ENCODE measurements at regions not wholly inside any gene's neighbourhood (a gene's known extent, or its start where the extent isn't known, plus 50 kb on each side); places are given as distances from the start of the nearest gene placed in this dataset.
"Not testable (repeated sequence)": the region's sequence is repeated elsewhere in the genome, so short reads cannot be mapped to it uniquely, and the experiment has no call there.

- ATAC-seq (no peak), DNase-seq (ENCODE audit: low spot score in 2 of 2) (no peak)
- Mint-ChIP-seq H3K27ac (no peak overlapping the region), H3K36me3 (peaks cover 4 to 7% of the 10 kb centered on the region in 2 donors), H3K9me3 (peaks cover 13 to 19% of the 10 kb centered on the region in 2 donors)
These were observed 1124.2 kb downstream of the NAALADL2 start for GRCh38 chr3:175983379-175983778.

- ATAC-seq (no peak), DNase-seq (ENCODE audit: low spot score in 2 of 2) (no peak)
- Mint-ChIP-seq H3K36me3 (peaks cover 0 to 5% of the 10 kb centered on the region in 2 donors), H3K9me3 (peaks cover 8 to 13% of the 10 kb centered on the region in 2 donors), H3K27ac (no peak overlapping the region)
These were observed 1121.5 kb downstream of the NAALADL2 start for GRCh38 chr3:175980486-175981090.

- DNase-seq (ENCODE audit: low spot score in 2 of 2) (no peak), ATAC-seq (no peak)
- Mint-ChIP-seq H3K36me3 (peaks cover 0 to 5% of the 10 kb centered on the region in 2 donors), H3K27ac (no peak overlapping the region), H3K9me3 (peaks cover 8 to 13% of the 10 kb centered on the region in 2 donors)
These were observed 1119.0 kb downstream of the NAALADL2 start for GRCh38 chr3:175977968-175978752.

GRCh38 chr3:175969456-175969855 lies 1110.3 kb downstream of the NAALADL2 start:
- Mint-ChIP-seq H3K9me3 (peaks cover 21 to 37% of the 10 kb centered on the region in 2 donors), H3K27ac (no peak overlapping the region), H3K36me3 (peaks cover 0 to 18% of the 10 kb centered on the region in 2 donors)
- DNase-seq (ENCODE audit: low spot score in 2 of 2) (no peak), ATAC-seq (no peak)

- ATAC-seq = no peak
- peaks cover 20 to 32% of the 10 kb centered on the region in 2 donors for H3K9me3 Mint-ChIP-seq
- H3K27ac Mint-ChIP-seq = no peak overlapping the region
- peaks cover 0 to 18% of the 10 kb centered on the region in 2 donors for H3K36me3 Mint-ChIP-seq
- no peak for DNase-seq (ENCODE audit: low spot score in 2 of 2)
These were observed 1105.9 kb downstream of the NAALADL2 start for GRCh38 chr3:175965036-175965435.

- no peak overlapping the region for H3K27ac Mint-ChIP-seq
- no peaks in the 10 kb centered on the region for H3K36me3 Mint-ChIP-seq
- H3K9me3 Mint-ChIP-seq = peaks cover 13 to 22% of the 10 kb centered on the region in 2 donors
- ATAC-seq (no peak), DNase-seq (ENCODE audit: low spot score in 2 of 2) (no peak)
These were observed 1098.3 kb downstream of the NAALADL2 start for GRCh38 chr3:175957427-175957826.

- no peak overlapping the region for H3K27ac Mint-ChIP-seq
- DNase-seq (ENCODE audit: low spot score in 2 of 2) (no peak), ATAC-seq (no peak)
- H3K36me3 Mint-ChIP-seq = no peaks in the 10 kb centered on the region
- H3K9me3 Mint-ChIP-seq = peaks cover 13 to 22% of the 10 kb centered on the region in 2 donors
These were observed 1097.8 kb downstream of the NAALADL2 start for GRCh38 chr3:175956964-175957363.

GRCh38 chr3:175951047-175951694 lies 1092.0 kb downstream of the NAALADL2 start:
- DNase-seq (ENCODE audit: low spot score in 2 of 2) = no peak
- Mint-ChIP-seq H3K9me3 (peaks cover 20 to 30% of the 10 kb centered on the region in 2 donors), H3K36me3 (no peaks in the 10 kb centered on the region), H3K27ac (no peak overlapping the region)
- ATAC-seq = no peak

- Mint-ChIP-seq H3K27ac (no peak overlapping the region), H3K9me3 (peaks cover 19 to 37% of the 10 kb centered on the region in 2 donors), H3K36me3 (no peaks in the 10 kb centered on the region)
- DNase-seq (ENCODE audit: low spot score in 2 of 2) (no peak), ATAC-seq (no peak)
These were observed 1088.9 kb downstream of the NAALADL2 start for GRCh38 chr3:175948041-175948440.

GRCh38 chr3:175941352-175941751 lies 1082.2 kb downstream of the NAALADL2 start:
- H3K9me3 Mint-ChIP-seq = peaks cover 18 to 28% of the 10 kb centered on the region in 2 donors
- ATAC-seq (no peak), DNase-seq (ENCODE audit: low spot score in 2 of 2) (no peak)
- no peak overlapping the region for H3K27ac Mint-ChIP-seq
- peaks cover 0 to 4% of the 10 kb centered on the region in 2 donors for H3K36me3 Mint-ChIP-seq

GRCh38 chr3:175940881-175941280 lies 1081.7 kb downstream of the NAALADL2 start:
- DNase-seq (ENCODE audit: low spot score in 2 of 2) (no peak), ATAC-seq (no peak)
- H3K9me3 Mint-ChIP-seq = peaks cover 16 to 25% of the 10 kb centered on the region in 2 donors
- no peak overlapping the region for H3K27ac Mint-ChIP-seq
- peaks cover 0 to 4% of the 10 kb centered on the region in 2 donors for H3K36me3 Mint-ChIP-seq

GRCh38 chr3:175940243-175940642 lies 1081.1 kb downstream of the NAALADL2 start:
- Mint-ChIP-seq H3K27ac (no peak overlapping the region), H3K36me3 (peaks cover 0 to 4% of the 10 kb centered on the region in 2 donors), H3K9me3 (peaks cover 20 to 23% of the 10 kb centered on the region in 2 donors)
- ATAC-seq (no peak), DNase-seq (ENCODE audit: low spot score in 2 of 2) (no peak)

- not testable (repeated sequence) for ATAC-seq; DNase-seq (ENCODE audit: low spot score in 2 of 2); H3K27ac Mint-ChIP-seq; H3K36me3 Mint-ChIP-seq
- H3K9me3 Mint-ChIP-seq = peaks cover 34% of the 10 kb centered on the region in 2 donors
These were observed 1078.2 kb downstream of the NAALADL2 start for GRCh38 chr3:175937367-175937766.

GRCh38 chr3:175932586-175932985 lies 1073.5 kb downstream of the NAALADL2 start:
- no peak overlapping the region for H3K27ac Mint-ChIP-seq
- ATAC-seq = no peak
- no peaks in the 10 kb centered on the region for H3K36me3 Mint-ChIP-seq
- no peak for DNase-seq (ENCODE audit: low spot score in 2 of 2)
- H3K9me3 Mint-ChIP-seq = peaks cover 25 to 29% of the 10 kb centered on the region in 2 donors

GRCh38 chr3:175919133-175919532 lies 1060.0 kb downstream of the NAALADL2 start:
- DNase-seq (ENCODE audit: low spot score in 2 of 2) (no peak), ATAC-seq (no peak)
- no peak overlapping the region for H3K27ac Mint-ChIP-seq
- H3K36me3 Mint-ChIP-seq = no peaks in the 10 kb centered on the region
- peaks cover 15 to 16% of the 10 kb centered on the region in 2 donors for H3K9me3 Mint-ChIP-seq

- no peaks in the 10 kb centered on the region for H3K36me3 Mint-ChIP-seq
- H3K9me3 Mint-ChIP-seq = peaks cover 10 to 15% of the 10 kb centered on the region in 2 donors
These were observed 1057.2 kb downstream of the NAALADL2 start for GRCh38 chr3:175916191-175916934.

More at GRCh38 chr3:175916191-175916934, 1057.2 kb downstream of the NAALADL2 start:
- DNase-seq (ENCODE audit: low spot score in 2 of 2) = no peak
- no peak for ATAC-seq
- no peak overlapping the region for H3K27ac Mint-ChIP-seq

Measured in activated naive CD4-positive, alpha-beta T cell treated with anti-CD3 and anti-CD28 coated beads, Interleukin-2, amount 50 U/mL, for 72 hours (primary cell).